Endothelial cell of umbilical vein (primary cell): ENCODE measurements at regions not wholly inside any gene's neighbourhood (a gene's known extent, or its start where the extent isn't known, plus 50 kb on each side); places are given as distances from the start of the nearest gene placed in this dataset.

Source experiments
- BruUV-seq: library from RNA; stranded (reverse); fragments of 400-500 nt; replicated peaks from 2 replicates; lab custom pipeline; 2021; lab: Mats Ljungman, UMichigan
- CTCF ChIA-PET: fragments of 300-600, 350-600 bp; sonication (Branson Sonifier 250); formaldehyde crosslinking; loops from one replicate; lab custom pipeline; 2021; ENCODE audit warnings: antibody characterized with exemption, inconsistent platforms; lab: Charles Lee
- POLR2A ChIA-PET: fragments of 300-600, 350-600 bp; sonication (Branson Sonifier 250); formaldehyde crosslinking; loops from one replicate; lab custom pipeline; 2021; ENCODE audit warnings: antibody characterized with exemption, inconsistent platforms; lab: Charles Lee
- DNase-seq: peaks from one replicate; pipeline ENCODE4 v3.0.0-alpha.2; 2011; ENCODE audit warnings: low read depth, low spot score
- FAIRE-seq: peaks from 2 replicates; lab custom pipeline; 2011; peaks lifted over from hg19 to GRCh38; lab: Jason Lieb, UNC
- H2AFZ ChIP-seq: 2 replicates; pipeline ENCODE4 v1.6.0; 2012; ENCODE audit warnings: low read depth, low read length, control low read depth, inconsistent platforms
- H3K27ac ChIP-seq: 2 replicates; pipeline ENCODE4 v1.5.1; 2011; ENCODE audit warnings: low read depth, mild to moderate bottlenecking, control low read depth, low read length, moderate library complexity; ENCODE audit not compliant: insufficient read depth
- H3K27me3 ChIP-seq, 2 experiments: 2 replicates each; pipeline versions ENCODE4 v1.6.0 to v1.6.1; 2011; ENCODE audit warnings: low read length in 2 of 2, mixed read lengths in 1 of 2; ENCODE audit not compliant: control insufficient read depth in 2 of 2, insufficient read depth in 2 of 2
- H3K36me3 ChIP-seq, 2 experiments: 2 replicates in 1 of 2; 3 replicates in 1 of 2; pipeline ENCODE4 v1.5.1; 2011; ENCODE audit warnings: low read length in 2 of 2, mild to moderate bottlenecking in 1 of 2, moderate library complexity in 1 of 2; ENCODE audit not compliant: control insufficient read depth in 2 of 2, insufficient read depth in 2 of 2; ENCODE audit errors: extremely low read depth in 1 of 2
- H3K4me1 ChIP-seq: 3 replicates; pipeline ENCODE4 v1.5.1; 2011; ENCODE audit warnings: mild to moderate bottlenecking, low read length; ENCODE audit not compliant: control insufficient read depth, insufficient read depth; ENCODE audit errors: extremely low read depth
- H3K4me2 ChIP-seq: 2 replicates; pipeline ENCODE4 v1.6.1; 2011; ENCODE audit warnings: low read length, control low read depth, mixed read lengths; ENCODE audit not compliant: insufficient read depth
- H3K4me3 ChIP-seq, 3 experiments: fragments of 200-600 bp in 1 of 3; sonication (generic), shearing (Covaris generic) in 1 of 3; replicated peaks in 1 of 3; 2 replicates each; pipeline ENCODE4 v1.5.1; 2011 to 2016; ENCODE audit warnings: control low read depth in 3 of 3, low read length in 3 of 3, mild to moderate bottlenecking in 2 of 3, inconsistent platforms in 1 of 3, low read depth in 1 of 3, moderate library complexity in 1 of 3; ENCODE audit not compliant: insufficient read depth in 1 of 3
- H3K79me2 ChIP-seq: 2 replicates; pipeline ENCODE4 v1.6.0; 2012; ENCODE audit warnings: low read length, inconsistent platforms; ENCODE audit not compliant: control insufficient read depth, insufficient read depth
- H3K9ac ChIP-seq: replicated peaks from 2 replicates; pipeline ENCODE3; 2011; ENCODE audit warnings: low read length, control low read depth; ENCODE audit not compliant: insufficient read depth; ENCODE audit errors: extremely low read depth
- H3K9me1 ChIP-seq: replicated peaks from 3 replicates; pipeline ENCODE4 v1.6.0; 2011; ENCODE audit warnings: mild to moderate bottlenecking, low read length; ENCODE audit not compliant: control insufficient read depth, insufficient read depth; ENCODE audit errors: extremely low read depth
- H3K9me3 ChIP-seq: replicated peaks from 2 replicates; pipeline ENCODE4 v1.5.1; 2012; ENCODE audit warnings: low read length, inconsistent platforms; ENCODE audit not compliant: control insufficient read depth, insufficient read depth
- H4K20me1 ChIP-seq: replicated peaks from 2 replicates; pipeline ENCODE3; 2011; ENCODE audit warnings: mild to moderate bottlenecking, low read length; ENCODE audit not compliant: control insufficient read depth, insufficient read depth; ENCODE audit errors: extremely low read depth
- EZH2 ChIP-seq: IDR thresholded peaks from 2 replicates; pipeline ENCODE4 v1.6.1; 2012; ENCODE audit warnings: borderline replicate concordance, low read depth, mild to moderate bottlenecking, moderate library complexity, low read length, inconsistent platforms; ENCODE audit not compliant: severe bottlenecking
- FOS ChIP-seq: IDR thresholded peaks from 2 replicates; pipeline ENCODE4 v1.6.1; 2011; ENCODE audit warnings: mild to moderate bottlenecking, low read length, moderate library complexity, borderline replicate concordance; ENCODE audit not compliant: insufficient read depth
- GATA2 ChIP-seq: IDR thresholded peaks from 2 replicates; pipeline ENCODE4 v1.7.0; 2011; ENCODE audit warnings: low read depth, mild to moderate bottlenecking, moderate library complexity, mixed read lengths, low read length; ENCODE audit not compliant: insufficient read length, insufficient read depth
- JUN ChIP-seq: IDR thresholded peaks from 2 replicates; pipeline ENCODE4 v1.6.1; 2011; ENCODE audit warnings: borderline replicate concordance, low read depth; ENCODE audit not compliant: insufficient read length, insufficient read depth
- MYC ChIP-seq: IDR thresholded peaks from one replicate; pipeline ENCODE4 v1.6.1; 2011; ENCODE audit warnings: mild to moderate bottlenecking, low read depth, low read length
- POLR2A ChIP-seq: IDR thresholded peaks from 2 replicates; pipeline ENCODE4 v1.6.1; 2012; ENCODE audit warnings: low read depth, mild to moderate bottlenecking, control low read depth, low read length
- POLR2AphosphoS5 ChIP-seq: IDR thresholded peaks from 2 replicates; pipeline ENCODE4 v1.6.1; 2012; ENCODE audit warnings: low read depth, mild to moderate bottlenecking, control low read depth, low read length, moderate library complexity; ENCODE audit not compliant: insufficient read depth
- dilution Hi-C: fragments of 300-500 bp; cut with MboI; formaldehyde crosslinking; loops from one replicate; pipeline ENCODE4 v1.15.0; 2019; ENCODE audit warnings: low sequenced_read_pairs; ENCODE audit not compliant: extremely low pct_ligation_motif_present
- intact Hi-C: fragments of 100-400 bp; cut with micrococcal nuclease; formaldehyde crosslinking; loops from one replicate; pipeline ENCODE4 v1.10.0; 2022
- TF ChIP-seq, protein P1 (sequence below): IDR thresholded peaks from 2 replicates; pipeline ENCODE4 v1.6.1; 2011; ENCODE audit not compliant: insufficient read depth, insufficient read length
- TF ChIP-seq, protein P2 (sequence below), 2 donors: IDR thresholded peaks; 1 replicate in 1 of 2; 2 replicates in 1 of 2; pipeline ENCODE4 v1.5.1; 2011; ENCODE audit warnings: low read length in 2 of 2, mild to moderate bottlenecking in 2 of 2, moderate library complexity in 2 of 2, control low read depth in 1 of 2, inconsistent platforms in 1 of 2, low read depth in 1 of 2; ENCODE audit not compliant: insufficient read depth in 1 of 2; ENCODE audit errors: extremely low read depth in 1 of 2

DNA sequence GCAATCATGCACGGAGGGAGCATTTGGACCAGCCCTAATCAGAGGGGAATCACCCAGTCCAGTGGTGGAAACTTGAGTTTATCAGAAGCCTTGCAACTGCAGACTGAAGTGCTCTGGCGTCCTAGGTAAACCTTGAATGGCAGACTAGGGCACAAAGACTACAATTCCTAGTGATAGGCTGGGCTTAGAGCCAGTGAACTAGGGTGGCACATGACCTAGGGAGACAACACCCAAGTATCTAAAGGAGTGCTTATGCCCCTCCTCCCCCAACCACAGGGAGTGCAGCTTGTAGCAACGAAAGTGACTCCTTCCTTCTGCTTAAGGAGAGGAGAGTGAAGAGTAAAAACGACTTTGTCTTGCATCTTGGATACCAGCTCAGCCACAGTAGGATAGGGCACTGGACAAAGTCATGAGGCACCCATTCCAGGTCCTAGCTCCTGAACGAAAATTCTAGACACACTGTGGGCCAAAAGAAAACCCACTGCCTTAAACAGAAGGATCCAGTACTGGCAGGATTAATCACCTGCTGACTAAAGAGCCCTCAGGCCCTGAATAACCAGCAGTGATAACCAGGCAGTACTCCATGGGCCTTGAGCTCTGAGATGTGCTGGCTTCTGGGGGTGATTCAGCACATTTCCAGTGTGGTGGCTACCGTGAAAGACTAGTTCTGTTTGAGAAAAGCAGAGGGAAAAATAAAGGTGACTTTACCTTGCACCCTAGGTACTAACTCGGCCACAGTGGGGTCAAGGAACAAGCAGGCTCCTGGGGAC lies 58.7 kb upstream of the STARD8 start:
- no peaks in the 10 kb centered on the region for H4K20me1 ChIP-seq
- no peak overlapping the region for H3K9ac ChIP-seq
- H3K27me3 ChIP-seq, result no peaks in the 10 kb centered on the region
- no peak overlapping the region for H3K4me2 ChIP-seq
- dilution Hi-C loops (no loop called here), intact Hi-C loops (no loop called here)
- CTCF ChIA-PET, result interaction anchor here (1.2 to 1.5 kb wide), 2 partner anchors 11 to 122 kb away, joined by 3 to 5 read pairs; no protein-coding TSS in a partner anchor
- H3K9me1 ChIP-seq, result no peaks in the 10 kb centered on the region
- POLR2A ChIA-PET, result no interaction called here
- no peaks in the 10 kb centered on the region for H3K36me3 ChIP-seq
- H3K4me3 ChIP-seq, result no peak overlapping the region
- H3K27ac ChIP-seq, result no peak overlapping the region
- FAIRE-seq (no peak), DNase-seq (no peak)
- H2AFZ ChIP-seq, result no peak overlapping the region
- no peaks in the 10 kb centered on the region for H3K4me1 ChIP-seq
- TF ChIP-seq, protein P1, sequence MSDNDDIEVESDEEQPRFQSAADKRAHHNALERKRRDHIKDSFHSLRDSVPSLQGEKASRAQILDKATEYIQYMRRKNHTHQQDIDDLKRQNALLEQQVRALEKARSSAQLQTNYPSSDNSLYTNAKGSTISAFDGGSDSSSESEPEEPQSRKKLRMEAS, result no peak
- TF ChIP-seq, protein P2, sequence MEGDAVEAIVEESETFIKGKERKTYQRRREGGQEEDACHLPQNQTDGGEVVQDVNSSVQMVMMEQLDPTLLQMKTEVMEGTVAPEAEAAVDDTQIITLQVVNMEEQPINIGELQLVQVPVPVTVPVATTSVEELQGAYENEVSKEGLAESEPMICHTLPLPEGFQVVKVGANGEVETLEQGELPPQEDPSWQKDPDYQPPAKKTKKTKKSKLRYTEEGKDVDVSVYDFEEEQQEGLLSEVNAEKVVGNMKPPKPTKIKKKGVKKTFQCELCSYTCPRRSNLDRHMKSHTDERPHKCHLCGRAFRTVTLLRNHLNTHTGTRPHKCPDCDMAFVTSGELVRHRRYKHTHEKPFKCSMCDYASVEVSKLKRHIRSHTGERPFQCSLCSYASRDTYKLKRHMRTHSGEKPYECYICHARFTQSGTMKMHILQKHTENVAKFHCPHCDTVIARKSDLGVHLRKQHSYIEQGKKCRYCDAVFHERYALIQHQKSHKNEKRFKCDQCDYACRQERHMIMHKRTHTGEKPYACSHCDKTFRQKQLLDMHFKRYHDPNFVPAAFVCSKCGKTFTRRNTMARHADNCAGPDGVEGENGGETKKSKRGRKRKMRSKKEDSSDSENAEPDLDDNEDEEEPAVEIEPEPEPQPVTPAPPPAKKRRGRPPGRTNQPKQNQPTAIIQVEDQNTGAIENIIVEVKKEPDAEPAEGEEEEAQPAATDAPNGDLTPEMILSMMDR (IDR thresholded peaks at IDR 0.05; ENCODE audit: extremely low read depth in 1 of 2, insufficient read depth in 1 of 2, low read depth in 1 of 2, low read length in 2 of 2), result no peak
- no peak for TF ChIP-seq POLR2AphosphoS5
- no peak for TF ChIP-seq FOS
- no peak for TF ChIP-seq JUN
- TF ChIP-seq POLR2A, result no peak
- no peak for TF ChIP-seq MYC
- no peak for TF ChIP-seq EZH2
- TF ChIP-seq GATA2, result no peak
- H3K9me3 ChIP-seq, result no peaks in the 10 kb centered on the region
- no TSS peak for BruUV-seq
- H3K79me2 ChIP-seq, result no peaks in the 10 kb centered on the region
